Kidney (tissue), 13 donors: ENCODE measurements at regions not wholly inside any gene's neighbourhood (a gene's known extent, or its start where the extent isn't known, plus 50 kb on each side); places are given as distances from the start of the nearest gene placed in this dataset.

ENCODE experiments used
- DNase-seq, 5 donors: peaks; one replicate each; pipeline ENCODE4 v3.0.0-alpha.2; 2013 to 2020
- FAIRE-seq: peaks from 2 replicates; lab custom pipeline; 2012; peaks lifted over from hg19 to GRCh38; lab: Jason Lieb, UNC
- H3K27ac ChIP-seq, 2 donors: one replicate each; pipeline ENCODE4 v1.7.0; 2013; ENCODE audit warnings: low read depth in 2 of 2, low read length in 2 of 2, inconsistent platforms in 1 of 2
- H3K27me3 ChIP-seq: one replicate; pipeline ENCODE4 v1.7.1; 2013; ENCODE audit warnings: low read length, inconsistent platforms; ENCODE audit not compliant: control insufficient read depth, insufficient read depth
- H3K36me3 ChIP-seq, 3 donors: one replicate each; pipeline versions ENCODE4 v1.7.0 to v1.7.1; 2013; ENCODE audit warnings: low read length in 3 of 3, control low read depth in 1 of 3, inconsistent platforms in 1 of 3; ENCODE audit not compliant: insufficient read depth in 3 of 3, control insufficient read depth in 2 of 3
- H3K4me1 ChIP-seq, 3 donors: one replicate each; pipeline versions ENCODE4 v1.7.0 to v1.7.1; 2013; ENCODE audit warnings: low read length in 3 of 3, inconsistent platforms in 1 of 3, low read depth in 1 of 3; ENCODE audit not compliant: control insufficient read depth in 2 of 3, insufficient read depth in 2 of 3
- H3K4me3 ChIP-seq, 3 donors: one replicate each; pipeline versions ENCODE4 v1.7.0 to v1.8.1; 2013; ENCODE audit warnings: low read length in 3 of 3, control low read depth in 1 of 3, inconsistent platforms in 1 of 3
- H3K9ac ChIP-seq, 3 donors: one replicate each; pipeline versions ENCODE4 v1.7.0 to v1.7.1; 2013; ENCODE audit warnings: low read length in 3 of 3, control low read depth in 1 of 3, inconsistent platforms in 1 of 3
- H3K9me3 ChIP-seq, 3 donors: one replicate each; pipeline versions ENCODE4 v1.7.0 to v1.7.1; 2013; ENCODE audit warnings: low read length in 3 of 3, control low read depth in 1 of 3, inconsistent platforms in 1 of 3; ENCODE audit not compliant: control insufficient read depth in 2 of 3, insufficient read depth in 1 of 3
- CTCF ChIP-seq: IDR thresholded peaks from 3 replicates; pipeline ENCODE4 v1.5.1; 2012; ENCODE audit warnings: mild to moderate bottlenecking, moderate library complexity, borderline replicate concordance; ENCODE audit not compliant: insufficient read depth; ENCODE audit errors: extremely low read depth
- intact Hi-C: fragments of 100-400 bp; cut with DNase I; formaldehyde crosslinking; loops from one replicate; pipeline ENCODE4 v1.11.1; 2022
- donor health status: control.
- donor health status: control.
- donor health status: control.
- donor health status: control.
- donor health status: control.
- donor health status: DM: yes; HTN: yes; CAD: no.
- donor health status: Normal renal cell carcinoma (clear cell type).

- intact Hi-C loops: no loop called here
Observed at GRCh38 chr3:186477876-186478275, 66.3 kb downstream of the CRYGS start.

GRCh38 chr3:186477033-186477432 is 67.1 kb downstream of the CRYGS start:
- no peaks in the 10 kb centered on the region for H3K36me3 ChIP-seq
- no peaks in the 10 kb centered on the region for H3K4me1 ChIP-seq
- H3K9me3 ChIP-seq: no peaks in the 10 kb centered on the region
- no peak for DNase-seq
- H3K9ac ChIP-seq: no peak overlapping the region
- no peak overlapping the region for H3K27ac ChIP-seq
- no peak overlapping the region for H3K4me3 ChIP-seq
- FAIRE-seq: no peak
- intact Hi-C loops: no loop called here
- H3K27me3 ChIP-seq: no peaks in the 10 kb centered on the region
- no peak for TF ChIP-seq CTCF

More at GRCh38 chr3:186477876-186478275, 66.3 kb downstream of the CRYGS start:
- DNase-seq (no peak), FAIRE-seq (no peak)
- Histone ChIP-seq H3K4me3 (no peak overlapping the region), H3K9me3 (no peaks in the 10 kb centered on the region), H3K27ac (no peak overlapping the region), H3K36me3 (no peaks in the 10 kb centered on the region), H3K27me3 (no peaks in the 10 kb centered on the region), H3K4me1 (no peaks in the 10 kb centered on the region), H3K9ac (no peak overlapping the region)
- no peak for TF ChIP-seq CTCF

DNA sequence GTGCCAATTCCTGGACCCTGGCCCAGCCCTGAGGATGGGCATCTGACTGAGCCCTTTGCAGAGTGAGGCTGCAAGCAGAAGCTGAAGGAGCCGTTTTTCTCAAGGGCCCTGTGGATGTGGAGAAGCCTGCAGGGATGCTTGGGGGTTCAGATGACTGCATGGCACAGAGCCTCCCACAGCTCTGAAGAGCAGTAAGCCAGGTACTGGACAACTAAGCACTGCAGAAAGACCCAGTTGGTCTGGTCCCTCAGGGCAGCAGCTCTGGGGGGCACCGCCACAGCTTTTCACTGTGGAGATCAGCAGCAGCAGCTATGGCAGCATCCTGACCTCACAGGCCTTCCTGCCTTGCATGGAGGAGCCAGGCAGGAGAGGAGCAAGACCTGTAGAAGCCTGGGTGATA is 67.6 kb downstream of the CRYGS start:
- Histone ChIP-seq H3K27ac (no peak overlapping the region), H3K9ac (no peak overlapping the region), H3K4me1 (no peaks in the 10 kb centered on the region), H3K9me3 (no peaks in the 10 kb centered on the region), H3K36me3 (no peaks in the 10 kb centered on the region), H3K4me3 (no peak overlapping the region), H3K27me3 (no peaks in the 10 kb centered on the region)
- no peak for FAIRE-seq
- intact Hi-C loops: no loop called here
- no peak for TF ChIP-seq CTCF
- DNase-seq: no peak

- no peak for TF ChIP-seq CTCF
- no peak overlapping the region for H3K9ac ChIP-seq
- no peak overlapping the region for H3K4me3 ChIP-seq
- H3K27ac ChIP-seq: no peak overlapping the region
- no peaks in the 10 kb centered on the region for H3K9me3 ChIP-seq
- no peaks in the 10 kb centered on the region for H3K4me1 ChIP-seq
- DNase-seq (no peak), FAIRE-seq (no peak)
- H3K27me3 ChIP-seq: no peaks in the 10 kb centered on the region
- intact Hi-C loops: no loop called here
- H3K36me3 ChIP-seq: no peaks in the 10 kb centered on the region
Observed at GRCh38 chr3:186476044-186476468, 68.1 kb downstream of the CRYGS start.
